ENCODE measurements at regions not wholly inside any gene's neighbourhood (a gene's known extent, or its start where the extent isn't known, plus 50 kb on each side); places are given as distances from the start of the nearest gene placed in this dataset.

DNA sequence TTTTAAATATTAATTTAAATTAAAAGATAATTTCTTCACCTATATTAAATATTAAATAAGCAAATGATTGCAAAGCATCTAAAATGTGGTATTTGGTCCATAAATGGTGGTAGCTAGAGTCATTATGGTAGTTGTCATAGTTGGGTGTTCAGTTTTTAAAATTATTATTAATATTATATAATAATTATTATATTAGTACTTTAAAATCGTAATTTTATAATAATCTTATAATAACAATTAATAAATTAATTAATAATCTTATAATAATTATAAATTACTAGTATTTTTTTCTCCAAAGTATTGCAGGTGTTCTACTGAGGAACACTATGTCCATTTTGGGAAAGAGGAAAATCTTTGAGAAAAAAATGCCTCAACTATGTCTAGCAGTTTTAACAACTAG is 835.5 kb upstream of the GCFC2 start:
- TF ChIP-seq GATA1 (IDR thresholded peaks at IDR 0.05; ENCODE audit: low read depth, low read length), result no peak
- no peak for TF ChIP-seq POLR2A (IDR thresholded peaks at IDR 0.05; ENCODE audit: low read length)
- no peak for DNase-seq

DNA sequence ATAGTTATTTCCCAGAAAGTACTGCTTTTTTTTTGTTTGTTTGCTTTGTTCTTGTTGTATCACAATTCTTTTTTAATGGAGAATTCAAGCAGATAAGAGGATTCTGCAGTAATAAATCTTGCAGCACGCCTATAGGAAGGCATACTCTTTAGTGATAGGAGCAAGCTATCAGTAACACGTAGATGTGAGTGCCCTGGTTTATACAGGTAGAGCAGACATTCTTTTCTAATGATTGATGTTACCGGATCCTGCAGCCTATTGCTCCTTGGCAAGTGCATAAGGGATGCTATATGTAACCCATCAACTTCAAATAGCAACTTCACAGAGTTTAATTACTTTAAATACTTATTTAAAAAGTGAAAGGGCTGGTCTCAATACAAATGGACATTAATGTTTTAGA is 834.2 kb upstream of the GCFC2 start:
- no peak for TF ChIP-seq POLR2A (IDR thresholded peaks at IDR 0.05; ENCODE audit: low read length)
- TF ChIP-seq GATA1 (IDR thresholded peaks at IDR 0.05; ENCODE audit: low read depth, low read length), result no peak
- no peak for DNase-seq

DNA sequence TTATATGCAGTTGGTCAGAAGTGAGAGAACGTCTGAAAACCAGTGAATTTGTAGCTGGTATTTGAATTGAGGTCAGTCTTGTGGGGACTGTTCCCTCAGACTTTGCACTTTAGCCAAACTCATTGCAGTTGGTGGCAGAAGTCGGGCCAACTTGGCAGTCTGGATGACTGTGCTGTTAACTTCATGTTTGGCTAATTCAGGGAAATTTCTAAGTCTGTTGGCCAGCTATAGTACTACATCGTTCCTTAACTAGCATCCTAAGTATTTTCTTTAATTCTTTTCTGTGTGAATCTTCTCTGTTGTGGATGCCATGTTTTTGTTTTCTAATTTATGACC is 806.8 kb upstream of the GCFC2 start:
- TF ChIP-seq POLR2A (IDR thresholded peaks at IDR 0.05; ENCODE audit: low read length) (no peak), GATA1 (IDR thresholded peaks at IDR 0.05; ENCODE audit: low read depth, low read length) (no peak)
- no peak for DNase-seq

DNA sequence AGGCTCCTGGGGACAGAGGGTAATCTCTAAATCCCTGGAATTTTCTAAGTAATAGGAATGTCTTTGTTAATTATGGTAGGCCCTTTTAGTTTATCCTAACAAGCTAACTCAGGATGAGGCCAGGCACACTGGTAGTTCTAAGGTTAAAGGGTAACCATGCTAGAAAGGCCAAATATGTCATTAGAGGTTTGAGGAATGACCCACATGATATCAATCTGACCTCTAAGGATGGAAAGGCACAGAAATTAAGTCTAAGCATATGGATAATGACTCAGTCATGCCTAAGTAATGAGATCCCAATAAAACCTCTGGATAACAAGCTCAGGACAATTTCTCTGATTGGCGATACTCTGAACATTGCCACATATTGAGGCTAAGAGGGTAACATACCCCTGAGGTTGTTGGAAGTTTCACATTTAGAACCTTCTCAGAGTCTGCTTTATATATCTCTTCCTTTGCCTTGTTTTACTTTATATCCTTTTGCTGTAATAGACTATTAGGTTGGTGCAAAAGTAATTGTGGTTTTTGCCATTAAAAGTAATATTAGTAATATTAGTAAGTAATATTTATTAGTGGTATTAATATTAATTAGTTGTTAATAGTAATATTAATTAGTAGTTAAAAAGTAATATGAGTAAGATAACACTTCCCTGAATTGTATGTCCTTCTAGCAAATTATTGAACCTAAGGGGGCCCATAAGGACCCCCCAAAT is 806.3 kb upstream of the GCFC2 start:
- TF ChIP-seq POLR2A (IDR thresholded peaks at IDR 0.05; ENCODE audit: low read length) (no peak), GATA1 (IDR thresholded peaks at IDR 0.05; ENCODE audit: low read depth, low read length) (no peak)

DNA sequence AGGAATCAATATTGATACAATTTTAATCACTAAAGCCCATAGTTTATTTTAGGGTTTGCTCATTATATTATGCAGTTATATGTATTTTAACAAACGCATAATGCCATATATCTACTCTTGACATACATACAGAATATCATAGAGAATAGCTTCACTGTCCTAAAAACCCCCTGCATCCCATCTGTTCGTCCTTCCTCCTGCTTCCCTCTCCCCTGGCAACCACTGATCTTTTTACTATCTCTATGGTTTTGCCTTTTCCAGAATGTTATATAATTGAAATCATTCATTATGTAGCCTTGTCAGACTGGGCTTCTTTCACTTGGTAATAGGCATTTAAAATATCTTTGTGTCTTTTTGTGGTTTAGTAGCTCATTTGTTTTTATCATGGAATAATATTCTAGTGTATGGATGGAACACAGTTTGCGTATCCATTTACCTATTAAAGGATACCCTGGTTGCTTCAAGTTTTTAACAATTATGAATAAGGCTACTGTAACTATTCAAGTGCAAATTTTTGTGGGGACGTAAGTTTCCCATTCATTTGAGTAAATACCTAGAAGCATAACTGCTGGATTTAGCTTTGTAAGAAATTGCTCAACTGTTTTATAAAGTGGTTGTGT is 801.6 kb upstream of the GCFC2 start:
- DNase-seq, result no peak
- TF ChIP-seq GATA1 (IDR thresholded peaks at IDR 0.05; ENCODE audit: low read depth, low read length), result no peak

More for the DNA sequence above, 806.3 kb upstream of the GCFC2 start:
- DNase-seq, result no peak

DNA sequence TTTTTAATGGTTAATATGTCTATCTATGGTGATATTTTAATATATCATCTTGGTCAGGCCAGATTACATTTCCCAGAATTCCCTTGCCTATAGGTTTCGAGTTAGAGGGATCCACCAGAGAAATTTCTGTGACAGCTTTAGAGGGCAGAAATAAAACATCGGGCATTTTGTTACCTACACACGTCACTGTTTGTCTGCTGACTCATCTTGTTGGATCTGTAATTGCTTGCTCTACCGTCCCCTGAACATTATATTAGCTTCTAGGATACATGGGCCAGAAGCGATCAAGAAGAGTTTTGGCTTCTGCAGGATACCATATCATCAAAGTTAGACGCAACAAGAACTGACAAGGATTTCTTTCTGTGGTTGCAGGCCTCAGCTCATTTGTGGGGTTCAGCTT is 795.8 kb upstream of the GCFC2 start:
- TF ChIP-seq POLR2A (IDR thresholded peaks at IDR 0.05; ENCODE audit: low read length) (no peak), GATA1 (IDR thresholded peaks at IDR 0.05; ENCODE audit: low read depth, low read length) (no peak)
- no peak for DNase-seq

DNA sequence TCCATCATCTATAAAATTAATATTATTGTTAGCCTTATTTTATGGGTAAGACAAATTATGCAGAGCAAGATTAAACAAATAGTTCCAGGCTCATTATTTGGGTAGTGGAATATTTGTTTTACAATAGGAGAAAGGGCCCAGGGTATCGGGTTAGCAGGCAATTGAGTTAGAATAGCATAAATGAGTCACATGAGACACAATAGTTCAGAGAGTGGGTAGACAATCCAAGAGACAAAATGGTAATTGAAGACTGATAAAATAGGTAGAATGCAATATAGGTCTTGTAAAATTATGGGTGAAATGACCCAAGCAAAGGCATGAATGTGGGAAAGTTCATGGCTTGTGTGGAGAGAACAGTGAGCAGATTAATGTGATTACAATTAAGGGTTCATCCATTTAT is 790.9 kb upstream of the GCFC2 start:
- no peak for DNase-seq
- TF ChIP-seq POLR2A (IDR thresholded peaks at IDR 0.05; ENCODE audit: low read length) (no peak), GATA1 (IDR thresholded peaks at IDR 0.05; ENCODE audit: low read depth, low read length) (no peak)

DNA sequence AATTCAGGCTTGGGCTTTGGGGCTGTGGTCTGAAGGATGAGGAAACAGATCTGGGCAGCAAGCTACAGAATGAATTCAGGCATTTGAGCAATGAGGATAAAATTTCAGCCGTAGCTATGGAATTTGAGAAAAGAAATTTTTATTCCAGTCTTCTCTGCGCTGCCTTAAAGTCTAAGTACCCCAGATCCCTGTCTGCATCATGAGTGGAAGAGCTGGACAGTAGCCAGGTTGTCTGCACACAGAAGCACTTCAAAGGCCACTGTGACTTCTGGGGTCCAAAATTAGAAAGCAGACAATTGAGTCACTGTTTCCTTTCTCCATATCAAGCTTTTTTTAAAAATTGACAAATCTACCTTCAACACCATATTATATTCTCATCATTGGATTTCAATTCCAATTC is 787.6 kb upstream of the GCFC2 start:
- DNase-seq, result no peak
- TF ChIP-seq POLR2A (IDR thresholded peaks at IDR 0.05; ENCODE audit: low read length), result no peak
- TF ChIP-seq GATA1 (IDR thresholded peaks at IDR 0.05; ENCODE audit: low read depth, low read length), result no peak

DNA sequence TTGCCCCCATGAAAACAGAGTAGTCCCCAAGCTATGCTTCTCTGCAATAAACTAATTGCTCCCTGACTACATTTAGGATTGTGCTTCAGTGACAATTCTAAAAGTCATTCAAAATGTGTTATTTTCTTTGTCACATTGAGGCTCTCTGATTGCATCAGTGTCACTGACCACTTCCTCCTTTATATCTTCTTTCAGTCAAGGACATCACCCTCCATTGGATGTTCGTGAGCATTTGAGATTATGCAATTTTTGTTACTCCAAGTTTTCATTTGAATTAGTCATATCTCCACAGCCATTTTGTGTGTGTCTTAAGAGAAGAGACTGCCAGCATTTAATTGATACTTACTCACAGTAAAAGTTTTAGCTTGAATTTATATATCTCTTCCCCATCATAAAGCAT is 780.8 kb upstream of the GCFC2 start:
- no peak for DNase-seq

DNA sequence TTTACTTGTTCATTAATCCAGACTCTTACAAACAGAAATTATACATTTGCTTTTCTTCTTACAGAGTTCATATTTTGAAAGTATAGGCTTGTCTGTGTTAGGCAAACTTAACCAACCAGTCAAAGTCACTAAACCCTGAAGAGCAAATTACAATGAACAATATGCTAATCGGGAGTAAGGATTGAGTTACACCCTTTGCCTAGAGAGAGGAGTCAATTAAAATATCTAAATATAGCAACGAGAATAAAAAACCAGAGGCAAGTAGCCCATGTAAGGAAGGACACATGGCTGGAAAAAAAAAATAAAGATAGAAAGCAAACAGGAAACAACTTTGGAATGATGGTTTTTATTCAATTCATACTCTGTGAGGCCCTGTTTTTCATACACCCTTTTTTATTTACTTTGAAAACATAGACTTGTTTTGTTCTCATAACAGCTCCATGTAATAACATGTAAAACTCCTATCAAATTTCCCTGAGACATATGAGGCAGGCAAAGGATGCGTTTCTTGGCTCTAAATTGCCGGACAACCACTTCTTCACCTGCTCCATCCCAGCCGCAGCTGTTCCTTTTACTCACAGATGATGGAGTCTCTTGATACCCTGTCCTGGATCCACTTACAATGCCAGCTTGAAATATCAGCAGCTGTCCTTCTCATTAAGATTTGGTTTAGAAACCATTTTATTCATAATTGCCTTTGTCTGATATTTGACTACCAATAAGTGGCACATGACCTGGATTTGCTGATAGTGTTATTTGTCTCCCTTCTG is 767.7 kb upstream of the GCFC2 start:
- TF ChIP-seq GATA1 (IDR thresholded peaks at IDR 0.05; ENCODE audit: low read depth, low read length) (no peak), POLR2A (IDR thresholded peaks at IDR 0.05; ENCODE audit: low read length) (no peak)
- DNase-seq, result no peak

More for the DNA sequence above, 780.8 kb upstream of the GCFC2 start:
- TF ChIP-seq POLR2A (IDR thresholded peaks at IDR 0.05; ENCODE audit: low read length) (no peak), GATA1 (IDR thresholded peaks at IDR 0.05; ENCODE audit: low read depth, low read length) (no peak)

DNA sequence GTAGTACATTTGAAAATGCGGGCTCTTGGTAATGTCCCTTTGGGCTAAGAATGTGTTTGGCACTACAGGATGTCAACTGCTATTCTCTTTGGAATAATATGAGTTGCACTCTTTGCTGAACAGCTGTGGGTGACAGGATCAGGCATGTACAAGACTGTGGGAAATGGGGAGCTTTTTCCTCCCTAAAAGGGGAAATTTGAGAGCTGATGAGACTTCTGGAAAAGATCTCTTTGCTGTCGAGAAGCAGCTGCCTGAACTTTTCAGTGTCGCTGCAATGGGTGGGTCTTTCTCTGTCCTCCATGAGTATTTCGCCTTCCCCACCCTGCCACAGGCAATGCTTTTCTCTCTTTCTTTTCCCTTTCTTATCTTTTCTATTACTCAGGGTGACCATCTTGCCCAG is 762.2 kb upstream of the GCFC2 start:
- no peak for TF ChIP-seq POLR2A (IDR thresholded peaks at IDR 0.05; ENCODE audit: low read length)
- no peak for TF ChIP-seq GATA1 (IDR thresholded peaks at IDR 0.05; ENCODE audit: low read depth, low read length)
- DNase-seq, result no peak

DNA sequence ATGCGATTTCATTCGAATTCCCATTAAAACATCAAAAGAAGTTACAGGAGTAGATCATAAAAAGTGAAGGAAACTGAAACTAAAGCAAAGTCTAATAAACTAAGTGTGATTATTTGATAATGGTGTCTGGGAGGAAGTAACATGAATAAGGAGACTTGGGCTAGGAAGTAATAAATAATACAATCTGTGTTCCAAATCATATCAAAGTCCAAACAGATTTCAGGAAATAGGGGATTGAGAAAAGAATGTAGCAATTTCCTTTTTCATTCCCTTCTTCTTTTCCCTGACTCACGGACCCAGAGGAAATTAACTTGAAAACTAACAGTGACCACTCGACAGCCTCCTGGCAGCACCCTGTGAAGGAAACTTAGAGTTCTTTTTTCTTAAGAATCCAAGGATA is 758.4 kb upstream of the GCFC2 start:
- TF ChIP-seq GATA1 (IDR thresholded peaks at IDR 0.05; ENCODE audit: low read depth, low read length) (no peak), POLR2A (IDR thresholded peaks at IDR 0.05; ENCODE audit: low read length) (no peak)
- no peak for DNase-seq

DNA sequence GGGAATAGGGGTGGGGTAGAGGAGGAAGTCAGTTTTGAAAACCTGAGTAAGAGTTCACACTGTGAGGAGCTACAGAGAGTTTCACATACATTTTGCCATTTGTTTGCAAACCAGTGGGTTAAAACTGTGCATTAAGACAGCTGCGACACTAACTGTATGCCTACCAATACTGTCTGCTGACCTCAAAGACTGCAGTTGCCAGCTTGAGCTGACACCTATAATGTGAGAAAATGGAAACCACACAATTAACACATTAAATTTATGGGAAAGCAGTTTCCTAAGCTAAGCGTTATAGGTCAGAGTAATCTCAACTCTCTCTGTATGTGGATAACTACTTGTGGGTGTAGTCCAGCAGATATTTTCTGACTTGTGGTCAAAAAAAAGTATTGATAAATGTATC is 756.6 kb upstream of the GCFC2 start:
- no peak for DNase-seq
- TF ChIP-seq GATA1 (IDR thresholded peaks at IDR 0.05; ENCODE audit: low read depth, low read length), result no peak
- no peak for TF ChIP-seq POLR2A (IDR thresholded peaks at IDR 0.05; ENCODE audit: low read length)

DNA sequence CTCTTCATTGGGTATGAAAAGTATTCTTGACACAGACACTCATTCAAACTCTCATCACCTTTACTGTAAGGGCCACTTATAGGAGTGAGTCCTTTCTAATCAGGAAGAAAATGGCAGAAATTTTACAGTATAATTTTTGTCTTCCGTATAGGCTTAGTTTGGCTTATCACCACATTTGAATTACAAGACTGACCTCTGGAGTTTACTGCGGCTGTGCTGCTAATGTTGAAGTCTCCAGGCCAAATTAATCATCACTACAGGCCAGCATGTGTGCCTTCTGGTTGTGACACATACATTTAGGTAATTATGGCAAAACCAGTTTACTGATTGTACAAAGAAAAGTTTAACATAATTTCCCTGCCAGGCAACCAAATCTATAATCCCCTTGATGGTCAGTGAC is 753.6 kb upstream of the GCFC2 start:
- no peak for DNase-seq
- no peak for TF ChIP-seq GATA1 (IDR thresholded peaks at IDR 0.05; ENCODE audit: low read depth, low read length)
- TF ChIP-seq POLR2A (IDR thresholded peaks at IDR 0.05; ENCODE audit: low read length), result no peak

DNA sequence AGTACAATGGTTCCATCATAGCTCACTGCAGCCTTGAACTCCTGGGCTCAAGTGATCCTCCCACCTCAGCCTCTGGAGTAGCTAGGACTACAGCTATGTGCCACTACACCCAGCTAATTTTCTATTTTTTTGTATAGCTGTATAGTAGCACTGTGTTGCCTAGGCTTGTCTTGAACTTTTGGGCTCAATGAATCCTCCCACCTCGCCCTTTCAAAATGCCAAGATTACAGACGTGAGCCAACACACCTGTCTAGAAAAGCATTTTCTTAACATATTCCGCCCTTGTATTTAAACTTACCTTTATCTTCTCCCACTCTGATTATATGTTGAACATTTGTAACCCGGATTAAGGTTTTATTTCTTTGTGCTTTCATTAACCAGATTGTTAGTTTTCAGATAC is 750.7 kb upstream of the GCFC2 start:
- no peak for TF ChIP-seq POLR2A (IDR thresholded peaks at IDR 0.05; ENCODE audit: low read length)
- no peak for TF ChIP-seq GATA1 (IDR thresholded peaks at IDR 0.05; ENCODE audit: low read depth, low read length)
- DNase-seq, result no peak

Data from erythroblast (primary cell).